K562 (cell line): ENCODE measurements at regions not wholly inside any gene's neighbourhood (a gene's known extent, or its start where the extent isn't known, plus 50 kb on each side); places are given as distances from the start of the nearest gene placed in this dataset.

Source experiments
- ATAC-seq: fragments of 200-7000 bp; cut with Tn5 transposase; 3 replicates; pipeline ENCODE4 v1.9.1; 2020; ENCODE audit warnings: moderate library complexity
- BruUV-seq: library from RNA; stranded (reverse); fragments of 400-500 nt; replicated peaks from 2 replicates; lab custom pipeline; 2021; lab: Mats Ljungman, UMichigan
- CTCF ChIA-PET: fragments of 300-600 bp; formaldehyde crosslinking; extraction: SDS; loops from one replicate; lab custom pipeline; 2021; ENCODE audit warnings: low intra/inter-chr PET ratio; lab: Yijun Ruan, JAX
- POLR2A ChIA-PET: fragments of 300-600, 350-650 bp; sonication (Branson Sonifier 250); formaldehyde crosslinking; extraction: SDS; loops from one replicate; lab custom pipeline; 2021; ENCODE audit warnings: antibody characterized with exemption, inconsistent platforms; lab: Yijun Ruan, JAX
- DNase-seq, 4 experiments: peaks; one replicate each; pipeline versions ENCODE4 v3.0.0 to v3.0.0-alpha.2; 2011 to 2018; ENCODE audit warnings: low spot score in 3 of 4, mixed read lengths in 3 of 4; ENCODE audit errors: extremely low read depth in 1 of 4
- FAIRE-seq: peaks from 2 replicates; lab custom pipeline; 2011; peaks lifted over from hg19 to GRCh38; lab: Jason Lieb, UNC
- H2AFZ ChIP-seq: 2 replicates; pipeline ENCODE4 v1.6.0; 2011; ENCODE audit warnings: low read depth, low read length, control low read depth, inconsistent platforms
- H3K27ac ChIP-seq: fragments of 200-600 bp; 3 replicates; pipeline ENCODE4 v1.8.0; 2011; ENCODE audit warnings: low read depth, mild to moderate bottlenecking, control low read depth, inconsistent platforms, low read length, moderate library complexity, mixed read lengths; ENCODE audit errors: extremely low read depth
- H3K27me3 ChIP-seq, 2 experiments: fragments of 300-600 bp in 1 of 2; 2 replicates in 1 of 2; 3 replicates in 1 of 2; pipeline versions ENCODE4 v1.6.0 to v1.8.0; 2011; ENCODE audit warnings: inconsistent platforms in 2 of 2, low read length in 2 of 2, mild to moderate bottlenecking in 1 of 2, mixed read lengths in 1 of 2, moderate library complexity in 1 of 2; ENCODE audit not compliant: control insufficient read depth in 2 of 2, insufficient read depth in 2 of 2
- H3K36me3 ChIP-seq: fragments of 300-600 bp; 3 replicates; pipeline ENCODE4 v1.8.0; 2011; ENCODE audit warnings: mild to moderate bottlenecking, low read length, inconsistent platforms; ENCODE audit not compliant: control insufficient read depth, insufficient read depth
- H3K4me1 ChIP-seq, 2 experiments: fragments of 200-600 bp in 1 of 2; replicated peaks in 1 of 2; 2 replicates in 1 of 2; 3 replicates in 1 of 2; pipeline versions ENCODE4 v1.5.1 to v1.8.0; 2011; ENCODE audit warnings: inconsistent platforms in 2 of 2, low read length in 2 of 2, mild to moderate bottlenecking in 1 of 2, mixed read lengths in 1 of 2, moderate library complexity in 1 of 2; ENCODE audit not compliant: control insufficient read depth in 2 of 2, insufficient read depth in 2 of 2
- H3K4me2 ChIP-seq: 2 replicates; pipeline ENCODE4 v1.6.1; 2011; ENCODE audit warnings: low read length, control low read depth, inconsistent platforms, mixed read lengths; ENCODE audit not compliant: insufficient read depth
- H3K4me3 ChIP-seq: fragments of 200-600 bp; sonication (generic), shearing (Covaris generic); 2 replicates; pipeline ENCODE4 v1.5.1; 2016; ENCODE audit warnings: control low read depth, inconsistent platforms
- H3K79me2 ChIP-seq: fragments of 200-600 bp; 3 replicates; pipeline ENCODE4 v1.8.0; 2011; ENCODE audit warnings: low read length, inconsistent platforms; ENCODE audit not compliant: control insufficient read depth, insufficient read depth
- H3K9ac ChIP-seq, 2 experiments: 2 replicates each; pipeline versions ENCODE4 v1.6.0 to v1.6.1; 2011; ENCODE audit warnings: low read depth in 2 of 2, low read length in 2 of 2, control low read depth in 1 of 2, inconsistent platforms in 1 of 2, mild to moderate bottlenecking in 1 of 2, mixed read lengths in 1 of 2; ENCODE audit not compliant: insufficient read depth in 1 of 2
- H3K9me1 ChIP-seq: one replicate; pipeline ENCODE4 v1.6.0; 2011; ENCODE audit warnings: inconsistent platforms, mild to moderate bottlenecking, low read length, moderate library complexity; ENCODE audit not compliant: control insufficient read depth, insufficient read depth
- H3K9me3 ChIP-seq: replicated peaks from 2 replicates; pipeline ENCODE4 v1.5.1; 2011; ENCODE audit warnings: low read depth, low read length, inconsistent platforms; ENCODE audit not compliant: control insufficient read depth, insufficient read depth
- H4K20me1 ChIP-seq: replicated peaks from 2 replicates; pipeline ENCODE4 v1.6.1; 2011; ENCODE audit warnings: low read length, inconsistent platforms, mixed read lengths; ENCODE audit not compliant: control insufficient read depth, insufficient read depth
- DDX20 ChIP-seq: fragments of 450-650 bp; IDR thresholded peaks from 2 replicates; pipeline ENCODE4 v1.6.1; 2016; ENCODE audit warnings: missing genetic modification characterization, low read depth, mild to moderate bottlenecking, missing compliant biosample characterization, moderate library complexity
- FOS ChIP-seq: IDR thresholded peaks from 3 replicates; pipeline ENCODE4 v1.6.1; 2011; ENCODE audit not compliant: insufficient read length; ENCODE audit errors: extremely low read depth
- LEF1 ChIP-seq: fragments of 450-650 bp; IDR thresholded peaks from 2 replicates; pipeline ENCODE4 v1.6.1; 2016; ENCODE audit warnings: mild to moderate bottlenecking
- MEF2A ChIP-seq: IDR thresholded peaks from 2 replicates; pipeline ENCODE4 v1.6.1; 2011; ENCODE audit warnings: low read depth, mild to moderate bottlenecking, low read length, moderate library complexity; ENCODE audit not compliant: control insufficient read depth
- RCOR1 ChIP-seq, 2 experiments: IDR thresholded peaks; 2 replicates each; pipeline ENCODE4 v1.6.1; 2012; ENCODE audit warnings: low read depth in 2 of 2, low read length in 2 of 2, borderline replicate concordance in 1 of 2, improper control_type of control experiment in 1 of 2
- SIRT6 ChIP-seq: IDR thresholded peaks from one replicate; pipeline ENCODE4 v1.6.1; 2012; ENCODE audit warnings: low read depth, mild to moderate bottlenecking, control low read depth, inconsistent platforms, low read length, moderate library complexity
- SMARCC2 ChIP-seq: fragments of 450-650 bp; IDR thresholded peaks from 2 replicates; pipeline ENCODE4 v1.6.1; 2017; ENCODE audit warnings: antibody characterized with exemption, moderate library complexity, mild to moderate bottlenecking, low read depth
- TCF7 ChIP-seq: sonication (generic); IDR thresholded peaks from 2 replicates; pipeline ENCODE4 v1.6.1; 2016; ENCODE audit warnings: antibody characterized with exemption, borderline replicate concordance
- ZNF175 ChIP-seq: fragments of 200-800 bp; sonication (Bioruptor generic); IDR thresholded peaks from 2 replicates; pipeline ENCODE4 v1.6.1; 2016; ENCODE audit warnings: low read depth, mild to moderate bottlenecking, missing genetic modification characterization, missing compliant biosample characterization
- ZNF24 ChIP-seq: fragments of 450-650 bp; IDR thresholded peaks from 2 replicates; pipeline ENCODE4 v1.6.1; 2016
- WGBS: fragments of 100-300 bp; shearing (Covaris generic); methylation state at CpG from one replicate; pipeline ENCODE4 v1.1.6; 2016; ENCODE audit warnings: low coverage, mixed read lengths; ENCODE audit not compliant: insufficient coverage; ENCODE audit errors: missing lambda C conversion rate; 5-methylcytosine and 5-hydroxymethylcytosine counted together
- in situ Hi-C: fragments of 300-500 bp; cut with MboI; formaldehyde crosslinking; loops from 4 replicates; pipeline ENCODE4 v1.15.0; 2018; ENCODE audit warnings: inconsistent platforms, mixed read lengths
- intact Hi-C: fragments of 100-400 bp; cut with micrococcal nuclease; formaldehyde crosslinking; loops from 2 replicates; pipeline ENCODE4 v1.14.2; 2022

- TF ChIP-seq RCOR1 (IDR thresholded peaks at IDR 0.05; ENCODE audit: borderline replicate concordance in 1 of 2, low read depth in 2 of 2, low read length in 2 of 2), result no peak
- TF ChIP-seq LEF1, result no peak
- no peak for TF ChIP-seq MEF2A
- no peak for TF ChIP-seq ZNF175
- TF ChIP-seq FOS, result no peak
- TF ChIP-seq SIRT6, result no peak
- TF ChIP-seq SMARCC2, result no peak
- no peak for TF ChIP-seq TCF7
- TF ChIP-seq ZNF24, result no peak
These were observed 956.3 kb upstream of the SLC39A10 start (continued) for GRCh38 chr2:194700726-194701125.

- TF ChIP-seq DDX20 (tag), result no peak
- intact Hi-C loops, result no loop called here
- H3K36me3 ChIP-seq, result no peaks in the 10 kb centered on the region
- no peaks in the 10 kb centered on the region for H3K9me3 ChIP-seq
- ChIA-PET POLR2A (no interaction called here), CTCF (no interaction called here)
- 0% methylated on average over 3 of the region's 3 CpGs for WGBS
- no peaks in the 10 kb centered on the region for H3K4me1 ChIP-seq
- H3K27me3 ChIP-seq, result no peaks in the 10 kb centered on the region
- no peak overlapping the region for H3K27ac ChIP-seq
- no peaks in the 10 kb centered on the region for H3K79me2 ChIP-seq
- no TSS peak for BruUV-seq
- DNase-seq (no peak), ATAC-seq (no peak), FAIRE-seq (no peak)
- no peaks in the 10 kb centered on the region for H3K9me1 ChIP-seq
- H3K4me2 ChIP-seq, result no peak overlapping the region
- no peak overlapping the region for H2AFZ ChIP-seq
- H4K20me1 ChIP-seq, result no peaks in the 10 kb centered on the region
- no peak overlapping the region for H3K9ac ChIP-seq
- in situ Hi-C loops, result no loop called here
- H3K4me3 ChIP-seq, result no peak overlapping the region
These were observed 956.9 kb upstream of the SLC39A10 start for GRCh38 chr2:194700116-194700515.
